ENCODE measurements at regions not wholly inside any gene's neighbourhood (a gene's known extent, or its start where the extent isn't known, plus 50 kb on each side); places are given as distances from the start of the nearest gene placed in this dataset.

GRCh38 chr17:36816214-36816906 lies 120.9 kb upstream of the LHX1 start:
- DNase-seq (ENCODE audit: low spot score): no peak

GRCh38 chr17:36816907-36817288 lies 120.4 kb upstream of the LHX1 start:
- DNase-seq (ENCODE audit: low spot score): no peak

DNA sequence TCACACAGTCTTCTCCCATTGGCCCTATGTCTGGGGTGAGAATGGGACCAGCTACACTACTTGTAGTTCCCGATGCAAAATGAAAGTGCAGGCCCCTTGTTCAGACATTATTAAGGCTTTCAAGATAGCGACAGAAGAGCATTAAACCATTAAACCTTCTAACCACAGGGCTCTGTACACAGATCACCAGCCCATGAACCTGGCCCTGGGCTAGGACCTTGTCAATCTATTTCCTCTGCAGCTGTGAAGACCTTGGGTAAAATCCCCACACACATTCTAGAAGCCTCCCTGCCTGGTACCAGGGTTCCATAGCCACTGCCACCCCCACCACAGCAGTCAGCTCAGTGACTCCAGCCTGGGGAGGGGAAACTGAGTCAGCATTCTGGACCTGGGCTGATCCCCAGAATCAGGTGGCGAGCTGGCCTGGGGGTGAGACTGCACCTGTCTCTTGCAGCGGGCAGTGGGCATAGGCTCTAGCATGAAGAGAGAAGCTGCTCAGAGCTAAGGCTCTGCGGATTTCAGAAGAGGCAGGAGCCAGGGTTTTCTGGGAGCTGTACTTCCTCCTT lies 119.7 kb upstream of the LHX1 start:
- DNase-seq (ENCODE audit: low spot score): no peak

- DNase-seq (ENCODE audit: low spot score): no peak
Observed at GRCh38 chr17:36818134-36818825, 119.0 kb upstream of the LHX1 start.

- DNase-seq (ENCODE audit: low spot score): no peak
Observed at GRCh38 chr17:36823850-36824677, 113.2 kb upstream of the LHX1 start.

GRCh38 chr17:36824678-36825101 lies 112.6 kb upstream of the LHX1 start:
- no peak for DNase-seq (ENCODE audit: low spot score)

DNA sequence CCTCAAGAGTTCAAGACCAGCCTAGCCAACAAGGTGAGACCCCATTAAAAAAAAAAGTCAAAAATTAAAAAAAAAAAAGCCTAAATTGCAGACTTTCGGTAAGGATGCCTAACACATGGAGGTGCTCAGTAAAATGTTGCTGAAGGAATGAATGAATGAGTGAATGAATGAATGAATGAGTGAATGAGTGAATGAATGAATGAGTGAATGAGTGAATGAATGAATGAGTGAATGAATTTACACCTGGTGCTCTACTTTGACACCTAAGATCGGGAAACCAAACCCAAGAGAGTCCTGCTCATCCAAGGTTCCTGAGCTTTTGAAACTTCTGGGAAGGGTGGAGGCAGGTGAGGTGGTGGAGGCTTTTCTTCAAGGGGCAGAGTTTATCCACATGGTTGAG lies 112.2 kb upstream of the LHX1 start:
- no peak for DNase-seq (ENCODE audit: low spot score)

- no peak for DNase-seq (ENCODE audit: low spot score)
Observed at GRCh38 chr17:36825521-36825920, 111.8 kb upstream of the LHX1 start.

DNA sequence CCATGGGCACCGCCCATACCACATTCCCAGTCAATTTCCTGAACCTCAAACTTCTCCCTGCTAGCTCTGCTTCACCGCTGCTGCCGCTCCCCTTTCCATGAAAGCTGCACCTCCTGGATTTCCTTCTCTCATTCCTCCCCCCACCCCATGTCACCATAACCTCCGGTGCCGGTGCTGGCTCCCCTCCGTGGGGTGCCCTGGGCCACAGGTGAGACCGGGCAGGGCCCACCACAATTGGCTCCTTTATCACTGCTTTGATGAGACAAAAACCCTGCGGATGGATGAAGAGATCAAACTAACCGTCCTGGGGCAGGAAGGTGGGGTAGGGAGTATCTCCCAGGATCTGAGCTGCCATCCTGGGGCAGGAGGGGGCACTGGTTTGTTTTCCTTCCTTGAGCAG lies 111.3 kb upstream of the LHX1 start:
- DNase-seq (ENCODE audit: low spot score): no peak

DNA sequence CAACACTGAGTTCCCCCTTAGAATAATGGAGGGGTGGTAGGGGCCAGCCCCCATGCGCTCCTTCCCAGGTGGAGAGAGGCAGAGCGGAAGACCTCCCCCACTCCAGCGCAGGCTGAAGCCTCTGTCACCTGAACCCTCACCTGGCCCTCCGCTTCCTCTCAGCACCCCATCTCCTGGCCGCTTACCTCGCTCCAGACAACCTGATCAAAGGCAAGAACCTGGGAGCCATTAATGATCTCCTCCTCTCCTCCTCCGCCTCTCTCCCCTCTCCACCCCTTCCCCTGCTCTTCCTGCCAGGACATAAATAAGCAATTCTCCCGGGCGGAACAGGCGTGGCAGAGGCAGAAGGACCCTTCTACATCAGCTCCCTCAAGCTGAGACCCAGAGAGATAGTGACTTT lies 110.2 kb upstream of the LHX1 start:
- DNase-seq (ENCODE audit: low spot score): no peak

- no peak for DNase-seq (ENCODE audit: low spot score)
Observed at GRCh38 chr17:36829676-36830075, 107.6 kb upstream of the LHX1 start.

DNA sequence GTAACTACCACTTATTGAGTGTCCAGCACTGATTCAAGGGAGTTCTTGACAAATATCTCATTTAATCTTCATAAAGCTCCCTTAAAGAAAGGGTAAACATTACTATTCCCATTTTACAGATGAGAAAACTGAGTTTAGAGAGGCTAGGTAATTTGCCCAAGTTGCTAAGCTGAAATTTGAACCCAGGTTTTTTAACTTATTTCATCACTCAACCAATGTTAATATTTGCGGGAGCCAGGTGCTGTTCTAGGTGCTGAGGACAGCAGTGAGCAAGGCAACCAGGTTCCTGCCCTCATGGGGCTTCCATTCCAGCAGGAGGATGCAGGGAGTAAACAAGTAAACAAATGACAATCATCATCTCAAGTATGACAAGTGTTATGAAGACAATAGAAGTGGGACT lies 104.0 kb upstream of the LHX1 start:
- DNase-seq (ENCODE audit: low spot score): no peak

- DNase-seq (ENCODE audit: low spot score): no peak
Observed at GRCh38 chr17:36835036-36835435, 102.2 kb upstream of the LHX1 start.

GRCh38 chr17:36837195-36837938 lies 99.9 kb upstream of the LHX1 start:
- DNase-seq (ENCODE audit: low spot score): no peak

GRCh38 chr17:36837939-36838272 lies 99.4 kb upstream of the LHX1 start:
- DNase-seq (ENCODE audit: low spot score): no peak

- DNase-seq (ENCODE audit: low spot score): no peak
Observed at GRCh38 chr17:36839256-36839655, 98.0 kb upstream of the LHX1 start.

DNA sequence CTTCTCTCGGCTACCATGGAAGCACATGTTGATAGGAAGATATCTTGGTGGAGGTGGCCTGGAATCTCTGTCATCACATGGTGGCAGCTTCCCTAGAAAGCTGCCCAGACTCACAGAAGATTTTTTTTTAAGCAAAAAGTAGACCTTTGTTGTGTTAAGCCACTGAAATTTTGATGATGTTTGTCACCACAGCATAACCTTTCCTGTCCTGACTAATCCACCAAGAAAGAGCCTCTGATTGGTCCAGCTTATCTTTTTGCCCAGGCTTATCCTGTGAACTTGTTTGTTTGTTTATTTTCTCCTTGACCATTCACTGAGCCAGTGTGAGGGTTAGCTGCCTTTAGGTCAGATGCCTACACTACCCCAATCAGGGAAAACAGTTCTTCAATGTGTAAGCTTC lies 96.5 kb upstream of the LHX1 start:
- no peak for DNase-seq (ENCODE audit: low spot score)

- DNase-seq (ENCODE audit: low spot score): no peak
Observed at GRCh38 chr17:36842231-36842819, 95.0 kb upstream of the LHX1 start.

GRCh38 chr17:36842963-36843558 lies 94.2 kb upstream of the LHX1 start:
- no peak for DNase-seq (ENCODE audit: low spot score)

DNA sequence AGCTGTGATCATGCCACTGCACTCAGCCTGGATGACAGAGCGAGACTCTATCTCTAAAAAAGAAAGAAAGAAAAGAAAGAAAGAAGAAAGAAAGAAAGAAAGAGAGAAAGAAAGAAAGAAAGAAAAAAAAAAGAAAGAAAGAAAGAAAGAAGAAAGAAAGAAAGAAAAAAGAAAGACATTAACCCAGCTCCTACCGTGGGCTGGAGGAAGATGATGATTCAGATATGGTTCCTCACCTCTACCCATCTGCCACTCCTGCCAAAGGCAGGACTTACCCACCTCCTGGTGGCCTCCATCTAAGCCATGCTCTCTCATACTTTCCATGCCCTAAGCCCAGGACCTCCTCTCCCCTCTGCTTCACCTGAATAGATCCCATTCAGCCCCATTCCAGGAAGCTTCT lies 93.3 kb upstream of the LHX1 start:
- no peak for DNase-seq (ENCODE audit: low spot score)

DNA sequence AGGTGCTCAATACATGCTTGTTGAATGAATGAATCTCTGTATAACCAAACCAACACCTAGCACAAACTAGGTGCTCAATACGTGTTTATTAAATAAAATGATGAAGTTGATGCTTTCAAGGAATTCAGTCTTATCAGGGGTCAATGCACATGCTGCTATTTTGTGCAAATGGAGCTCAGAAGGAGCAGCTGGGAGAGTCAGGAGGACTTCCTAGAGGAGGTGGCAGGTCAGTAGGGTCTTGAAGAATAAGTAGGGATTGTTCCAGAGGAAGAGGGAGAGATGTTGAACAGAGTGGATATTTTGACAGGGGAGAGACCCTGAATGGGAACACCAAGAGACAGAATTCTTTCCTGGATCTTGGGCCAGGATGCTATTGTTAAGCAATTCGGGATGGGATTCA lies 92.7 kb upstream of the LHX1 start:
- DNase-seq (ENCODE audit: low spot score): no peak

Data from AG08396 (cell line).